COLO668 (cell line): ENCODE measurements at regions not wholly inside any gene's neighbourhood (a gene's known extent, or its start where the extent isn't known, plus 50 kb on each side); places are given as distances from the start of the nearest gene placed in this dataset.

ENCODE experiments used
- DNase-seq: peaks from one replicate; lab custom pipeline; 2025; ENCODE audit not compliant: unreplicated experiment; lab: John Stamatoyannopoulos, UW

GRCh38 chr7:80082213-80082612, 52.4 kb upstream of the GNAI1 start:
- no peak for DNase-seq

DNA sequence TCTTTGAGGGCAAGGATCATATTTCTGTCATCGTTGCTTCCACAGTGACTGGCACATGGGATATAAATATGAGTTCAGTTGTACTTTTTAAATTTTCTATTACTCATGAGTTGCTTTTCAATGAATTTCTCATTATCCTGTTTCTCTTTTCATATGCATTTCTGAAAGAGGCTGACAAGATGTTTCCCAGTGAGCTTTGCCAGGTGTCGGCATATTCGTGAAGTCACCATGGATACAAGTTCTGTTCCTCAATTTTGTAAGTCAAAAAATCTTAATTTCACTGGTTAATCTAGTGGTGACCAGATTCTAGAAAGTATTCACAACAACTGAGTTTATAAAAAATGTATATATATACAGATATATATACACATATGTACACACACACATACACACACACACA, 55.7 kb upstream of the GNAI1 start:
- no peak for DNase-seq

DNA sequence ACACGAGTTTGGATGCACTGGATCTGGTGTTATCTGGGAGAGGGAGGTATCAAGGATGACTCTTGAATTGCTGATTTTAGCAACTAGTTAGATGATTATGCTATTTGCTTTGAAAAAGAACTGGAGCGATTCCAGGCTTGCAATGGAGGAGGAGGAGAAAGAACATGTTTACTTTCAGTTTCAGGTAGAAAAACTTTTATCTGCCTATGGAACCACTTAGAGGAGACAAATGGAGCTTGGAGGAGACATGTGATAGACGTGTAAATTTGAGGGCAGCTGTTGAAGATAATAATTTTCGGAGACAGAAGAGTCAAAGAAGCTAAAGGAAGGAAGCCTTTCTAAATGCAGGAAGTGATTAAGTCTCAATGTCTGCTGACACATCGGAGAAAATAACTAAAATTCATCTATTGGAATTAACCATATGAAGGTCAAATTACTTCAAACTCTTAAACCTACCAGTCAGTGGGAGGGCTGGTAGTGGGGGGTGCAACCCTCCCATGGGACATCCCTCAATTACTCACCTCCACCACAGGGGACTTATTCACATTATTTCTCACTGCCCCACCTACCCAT, 56.4 kb upstream of the GNAI1 start:
- DNase-seq = no peak

- DNase-seq = no peak
Observed at GRCh38 chr7:80070391-80070790, 64.2 kb upstream of the GNAI1 start.

DNA sequence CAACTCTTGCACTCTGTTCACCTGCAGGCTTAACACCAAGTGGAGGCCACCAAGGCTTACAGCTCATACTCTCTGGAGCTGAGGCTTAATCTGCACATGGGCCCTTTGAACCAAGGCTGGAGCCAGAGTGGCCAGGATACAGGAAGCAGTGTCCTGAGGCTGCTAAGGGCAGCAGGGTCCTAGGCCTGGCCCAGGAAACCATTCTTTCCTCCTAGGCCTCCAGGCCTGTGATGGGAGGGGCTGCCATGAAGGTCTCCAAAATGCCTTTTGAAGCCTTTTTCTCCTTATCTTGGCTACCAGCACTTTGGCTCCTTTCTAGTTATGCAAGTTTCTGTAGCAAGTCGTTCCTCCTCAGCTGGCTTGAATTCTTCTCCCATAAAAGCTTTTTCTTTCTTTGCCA, 68.0 kb upstream of the GNAI1 start:
- no peak for DNase-seq

- DNase-seq = no peak
Observed at GRCh38 chr7:80063834-80064233, 70.8 kb upstream of the GNAI1 start.

- no peak for DNase-seq
Observed at GRCh38 chr7:80060218-80060806, 74.3 kb upstream of the GNAI1 start.

GRCh38 chr7:80057488-80057887, 77.1 kb upstream of the GNAI1 start:
- no peak for DNase-seq

GRCh38 chr7:80054356-80054755, 80.3 kb upstream of the GNAI1 start:
- DNase-seq = no peak

DNA sequence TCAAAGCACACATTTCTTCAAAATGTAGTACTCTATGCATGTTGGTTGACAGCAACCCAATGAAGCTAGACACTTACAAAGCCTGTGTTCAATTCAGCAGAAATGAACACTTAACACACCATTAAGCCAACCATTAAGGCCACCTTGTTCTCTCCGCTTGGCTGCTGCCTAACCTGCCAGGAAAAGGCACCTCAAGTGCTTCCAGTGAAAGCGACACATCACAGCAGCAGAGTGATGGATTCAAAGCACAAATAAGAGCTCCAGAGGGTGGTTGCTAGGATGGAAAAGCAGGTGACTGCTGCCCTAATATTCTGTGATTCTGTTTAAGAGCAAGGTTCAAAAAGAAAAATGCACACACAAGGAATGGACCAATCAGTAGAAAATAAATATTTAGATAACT, 81.5 kb upstream of the GNAI1 start:
- peak; percentile 70 for DNase-seq

DNA sequence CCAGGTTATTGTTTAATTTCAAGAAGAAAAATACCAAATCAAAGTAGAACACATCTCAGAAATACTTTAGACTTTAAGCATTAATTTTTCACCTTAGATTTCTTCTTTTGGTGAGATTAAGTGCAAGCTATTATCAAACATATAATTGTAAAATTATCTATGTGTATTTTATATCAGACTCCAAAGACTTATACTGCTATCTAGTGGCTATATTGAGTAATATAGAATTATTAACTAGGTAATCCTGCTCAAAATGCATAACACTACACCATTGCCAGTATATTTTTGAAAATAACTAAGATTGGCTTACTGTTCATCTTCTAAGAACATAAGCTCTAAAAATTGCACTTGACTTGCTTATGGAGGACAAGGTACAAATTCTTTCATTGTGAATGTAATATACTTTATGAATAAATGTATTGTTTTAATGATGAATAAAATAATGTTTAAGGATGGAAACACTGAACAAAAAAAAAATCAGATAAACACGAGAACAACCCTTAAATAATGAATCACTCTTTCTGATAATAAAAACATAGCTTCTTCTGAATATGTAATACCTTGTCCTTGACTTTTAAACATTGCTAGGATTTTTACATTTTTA, 86.7 kb upstream of the GNAI1 start:
- DNase-seq = no peak

- DNase-seq = no peak
Observed at GRCh38 chr7:80047032-80047431, 87.6 kb upstream of the GNAI1 start.

GRCh38 chr7:80044796-80045195, 89.8 kb upstream of the GNAI1 start:
- DNase-seq = no peak

DNA sequence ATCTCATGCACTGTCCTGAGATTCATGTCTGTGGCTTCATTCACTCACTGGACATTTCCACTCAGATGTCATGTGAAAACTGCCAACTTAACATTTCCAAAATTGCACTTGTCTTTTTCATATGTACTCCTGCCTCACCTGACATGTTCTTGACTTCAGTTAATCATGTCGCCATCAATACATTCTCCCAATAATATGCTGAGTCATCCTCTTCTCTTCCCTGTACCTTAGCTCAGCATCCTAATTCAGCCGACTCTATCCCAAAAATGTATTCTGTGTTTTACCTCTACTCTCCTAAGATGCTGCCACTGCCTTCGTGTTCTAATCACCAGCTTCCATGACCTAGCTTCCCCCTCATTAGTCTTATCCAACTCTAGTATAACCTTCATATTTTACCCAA, 93.9 kb upstream of the GNAI1 start:
- no peak for DNase-seq

DNA sequence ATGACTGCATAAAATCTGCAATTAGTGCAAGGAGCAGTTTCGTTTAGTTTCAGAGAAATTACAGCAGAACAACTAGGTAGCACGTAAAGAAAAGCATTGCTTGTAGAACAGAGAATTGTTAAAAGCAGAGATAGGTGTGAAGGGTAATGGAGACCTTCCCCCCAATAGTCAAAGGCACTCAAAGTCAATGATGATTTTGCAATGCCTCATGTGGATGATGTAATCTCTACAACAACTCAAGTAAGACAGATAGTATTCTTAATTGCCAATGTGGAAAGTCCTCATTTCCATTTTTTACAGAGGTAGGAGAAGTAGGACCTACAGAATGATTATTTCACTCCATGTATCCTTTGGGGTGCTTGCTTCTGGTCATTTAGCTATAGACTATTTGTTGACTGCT, 94.3 kb upstream of the GNAI1 start:
- no peak for DNase-seq

- DNase-seq = no peak
Observed at GRCh38 chr7:80039251-80039884, 95.3 kb upstream of the GNAI1 start.

DNA sequence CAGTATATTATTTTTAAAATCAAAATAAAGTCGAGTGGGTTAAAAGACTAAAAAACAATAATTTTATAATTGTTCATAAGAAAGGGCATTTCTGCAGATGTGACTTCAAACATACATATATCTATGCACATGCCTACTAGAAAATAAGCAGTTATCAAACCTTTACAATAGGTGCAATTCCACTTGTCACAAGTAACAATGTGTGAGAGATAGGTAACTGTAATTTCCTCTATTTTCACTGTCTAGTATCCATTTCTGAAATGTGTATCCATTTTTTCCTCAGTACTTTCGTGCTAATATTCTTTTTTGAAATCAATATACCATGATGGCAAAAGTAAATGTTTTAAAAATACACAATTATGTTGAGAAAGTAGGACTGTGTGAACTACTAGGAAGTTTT, 96.9 kb upstream of the GNAI1 start:
- no peak for DNase-seq

GRCh38 chr7:80036107-80036506, 98.5 kb upstream of the GNAI1 start:
- no peak for DNase-seq

- no peak for DNase-seq
Observed at GRCh38 chr7:80028717-80029116, 105.9 kb upstream of the GNAI1 start.

- no peak for DNase-seq
Observed at GRCh38 chr7:80027611-80028173, 106.9 kb upstream of the GNAI1 start.

GRCh38 chr7:80026766-80027165, 107.9 kb upstream of the GNAI1 start:
- no peak for DNase-seq

DNA sequence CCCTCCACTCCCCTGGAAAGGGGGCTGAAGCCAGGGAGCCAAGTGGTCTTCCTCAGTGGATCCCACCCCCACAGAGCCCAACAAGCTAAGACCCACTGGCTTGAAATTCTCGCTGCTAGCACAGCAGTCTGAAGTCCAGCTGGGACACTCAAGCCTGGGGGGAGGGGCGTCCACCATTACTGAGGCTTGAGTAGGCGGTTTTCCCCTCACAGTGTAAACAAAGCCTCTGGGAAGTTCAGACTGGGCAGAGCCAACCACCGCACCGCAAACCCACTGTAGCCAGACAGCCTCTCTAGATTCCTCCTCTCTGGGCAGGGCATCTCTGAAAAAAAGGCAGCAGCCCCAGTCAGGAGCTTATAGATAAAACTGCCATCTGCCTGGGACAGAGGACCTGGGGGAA, 114.4 kb upstream of the GNAI1 start:
- peak; percentile 19 for DNase-seq
